Fibroblast of lung (primary cell): ENCODE measurements at regions not wholly inside any gene's neighbourhood (a gene's known extent, or its start where the extent isn't known, plus 50 kb on each side); places are given as distances from the start of the nearest gene placed in this dataset.

ENCODE experiments used
- DNase-seq, 2 donors: peaks; one replicate each; pipeline versions ENCODE4 v3.0.0 to v3.0.0-alpha.2; 2010; ENCODE audit warnings: low read depth in 2 of 2
- H2AFZ ChIP-seq: 2 replicates; pipeline ENCODE4 v1.5.1; 2012; ENCODE audit warnings: low read length, control low read depth, inconsistent platforms
- H3K27ac ChIP-seq: 2 replicates; pipeline ENCODE4 v1.5.1; 2011; ENCODE audit warnings: low read length, control low read depth; ENCODE audit not compliant: insufficient read depth
- H3K27me3 ChIP-seq: 2 replicates; pipeline ENCODE4 v1.5.1; 2011; ENCODE audit warnings: mild to moderate bottlenecking, low read length; ENCODE audit not compliant: control insufficient read depth, insufficient read depth
- H3K36me3 ChIP-seq: 2 replicates; pipeline ENCODE4 v1.5.1; 2011; ENCODE audit warnings: low read length; ENCODE audit not compliant: control insufficient read depth, insufficient read depth
- H3K4me1 ChIP-seq: 2 replicates; pipeline ENCODE4 v1.5.1; 2011; ENCODE audit warnings: low read length; ENCODE audit not compliant: control insufficient read depth, insufficient read depth; ENCODE audit errors: extremely low read depth
- H3K4me2 ChIP-seq: 2 replicates; pipeline ENCODE4 v1.5.1; 2011; ENCODE audit warnings: low read length, control low read depth; ENCODE audit not compliant: insufficient read depth; ENCODE audit errors: extremely low read depth
- H3K4me3 ChIP-seq, 4 experiments: fragments of 200-600 bp in 1 of 4; sonication (generic) in 1 of 4; replicated peaks in 1 of 4; 2 replicates each; pipeline ENCODE4 v1.5.1; 2011 to 2016; ENCODE audit warnings: low read length in 4 of 4, low read depth in 3 of 4, mild to moderate bottlenecking in 3 of 4, control low read depth in 2 of 4, inconsistent platforms in 1 of 4, mixed read lengths in 1 of 4; ENCODE audit not compliant: insufficient read depth in 1 of 4; ENCODE audit errors: control extremely low read depth in 1 of 4
- H3K79me2 ChIP-seq: 2 replicates; pipeline ENCODE4 v1.5.1; 2012; ENCODE audit warnings: mild to moderate bottlenecking, low read length, inconsistent platforms; ENCODE audit not compliant: control insufficient read depth, insufficient read depth
- H3K9ac ChIP-seq: 2 replicates; pipeline ENCODE4 v1.5.1; 2011; ENCODE audit warnings: mild to moderate bottlenecking, low read length, control low read depth; ENCODE audit not compliant: insufficient read depth
- H3K9me3 ChIP-seq: 2 replicates; pipeline ENCODE4 v1.5.1; 2012; ENCODE audit warnings: low read depth, low read length; ENCODE audit not compliant: control insufficient read depth, insufficient read depth
- H4K20me1 ChIP-seq: 2 replicates; pipeline ENCODE4 v1.5.1; 2011; ENCODE audit warnings: low read length; ENCODE audit not compliant: control insufficient read depth, insufficient read depth; ENCODE audit errors: extremely low read depth
- EZH2 ChIP-seq: IDR thresholded peaks from 2 replicates; pipeline ENCODE4 v1.5.1; 2012; ENCODE audit warnings: low read length, control low read depth, mild to moderate bottlenecking; ENCODE audit errors: missing control alignments
- TF ChIP-seq, protein P1 (sequence below), 2 donors: IDR thresholded peaks in 1 of 2; conservative IDR thresholded peaks in 1 of 2; 1 replicate in 1 of 2; 2 replicates in 1 of 2; pipeline ENCODE4 v1.5.1; 2011 to 2012; ENCODE audit warnings: low read length in 2 of 2, control low read depth in 1 of 2, inconsistent platforms in 1 of 2, low read depth in 1 of 2, mild to moderate bottlenecking in 1 of 2

DNA sequence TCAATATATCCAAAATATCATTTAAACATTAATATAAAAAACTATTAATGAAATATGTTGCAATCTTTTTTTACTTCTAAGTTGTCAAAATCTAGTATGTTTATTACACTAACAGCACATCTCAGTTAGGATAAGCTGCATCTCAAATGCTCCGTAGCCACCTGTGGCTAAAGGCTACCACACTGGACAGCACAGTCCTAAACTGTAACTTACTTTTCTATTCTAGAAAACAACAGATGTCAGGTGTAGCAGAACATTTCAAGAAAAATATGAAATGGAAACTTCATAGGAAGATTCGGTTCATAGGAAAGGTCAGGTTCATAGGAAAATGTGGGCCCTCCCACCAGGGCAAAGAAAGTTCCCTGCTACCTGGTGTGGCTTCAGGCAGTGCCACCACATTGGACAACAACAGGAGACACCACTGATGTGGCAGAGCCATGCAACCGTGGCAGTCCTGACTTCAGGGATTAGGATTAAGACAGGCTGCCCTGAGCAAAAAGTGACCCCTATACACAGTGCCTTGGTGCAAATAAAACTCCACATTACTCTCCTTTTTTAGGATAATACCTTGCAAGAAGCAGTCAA is 197.8 kb upstream of the NR4A3 start:
- Histone ChIP-seq H3K9ac (no peak overlapping the region), H3K4me2 (no peak overlapping the region), H3K9me3 (no peaks in the 10 kb centered on the region), H2AFZ (no peak overlapping the region), H3K27ac (no peak overlapping the region), H3K4me1 (no peaks in the 10 kb centered on the region), H3K36me3 (no peaks in the 10 kb centered on the region), H4K20me1 (no peaks in the 10 kb centered on the region), H3K79me2 (no peaks in the 10 kb centered on the region), H3K4me3 (no peak overlapping the region), H3K27me3 (peaks cover 3% of the 10 kb centered on the region)
- TF ChIP-seq, protein P1, sequence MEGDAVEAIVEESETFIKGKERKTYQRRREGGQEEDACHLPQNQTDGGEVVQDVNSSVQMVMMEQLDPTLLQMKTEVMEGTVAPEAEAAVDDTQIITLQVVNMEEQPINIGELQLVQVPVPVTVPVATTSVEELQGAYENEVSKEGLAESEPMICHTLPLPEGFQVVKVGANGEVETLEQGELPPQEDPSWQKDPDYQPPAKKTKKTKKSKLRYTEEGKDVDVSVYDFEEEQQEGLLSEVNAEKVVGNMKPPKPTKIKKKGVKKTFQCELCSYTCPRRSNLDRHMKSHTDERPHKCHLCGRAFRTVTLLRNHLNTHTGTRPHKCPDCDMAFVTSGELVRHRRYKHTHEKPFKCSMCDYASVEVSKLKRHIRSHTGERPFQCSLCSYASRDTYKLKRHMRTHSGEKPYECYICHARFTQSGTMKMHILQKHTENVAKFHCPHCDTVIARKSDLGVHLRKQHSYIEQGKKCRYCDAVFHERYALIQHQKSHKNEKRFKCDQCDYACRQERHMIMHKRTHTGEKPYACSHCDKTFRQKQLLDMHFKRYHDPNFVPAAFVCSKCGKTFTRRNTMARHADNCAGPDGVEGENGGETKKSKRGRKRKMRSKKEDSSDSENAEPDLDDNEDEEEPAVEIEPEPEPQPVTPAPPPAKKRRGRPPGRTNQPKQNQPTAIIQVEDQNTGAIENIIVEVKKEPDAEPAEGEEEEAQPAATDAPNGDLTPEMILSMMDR (conservative IDR thresholded peaks at IDR 0.05 in 1 of 2, IDR thresholded peaks at IDR 0.05 in 1 of 2; ENCODE audit: low read depth in 1 of 2, low read length in 2 of 2), result no peak
- TF ChIP-seq EZH2, result no peak
- no peak for DNase-seq

DNA sequence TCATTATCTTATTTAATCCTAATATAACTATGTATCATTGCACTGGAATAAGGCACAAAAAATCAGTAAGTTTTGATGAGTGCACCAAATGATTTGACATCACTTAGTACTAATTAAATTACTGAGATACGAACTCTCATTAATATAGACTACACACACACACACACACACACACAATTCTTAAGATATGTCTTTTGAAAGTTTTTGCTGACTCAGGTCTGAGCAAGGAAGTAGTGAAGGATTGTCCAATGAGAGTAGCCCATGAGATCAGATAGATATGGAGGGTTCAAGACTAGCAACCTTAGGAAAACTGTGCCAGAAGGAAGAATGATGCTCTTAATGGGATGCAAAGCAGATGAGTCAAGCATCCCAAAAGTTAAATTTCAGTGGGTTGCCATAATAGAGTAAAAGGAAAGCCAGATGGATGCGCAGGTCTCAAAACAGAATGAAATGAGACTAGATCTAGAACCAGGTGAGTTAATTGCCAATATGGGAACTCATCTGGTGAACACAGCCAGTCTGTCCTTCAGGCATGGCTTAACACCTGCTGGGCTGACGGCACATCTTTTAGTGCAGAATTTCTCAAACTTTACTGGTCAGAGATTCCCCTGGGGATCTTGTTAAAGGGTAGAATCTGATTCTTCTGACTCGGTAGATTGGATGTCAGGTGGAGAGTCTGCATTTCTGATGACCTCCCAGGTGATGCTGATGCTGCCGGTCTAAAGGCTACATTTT is 197.0 kb upstream of the NR4A3 start:
- H3K27ac ChIP-seq, result no peak overlapping the region
- H3K4me1 ChIP-seq, result no peaks in the 10 kb centered on the region

DNA sequence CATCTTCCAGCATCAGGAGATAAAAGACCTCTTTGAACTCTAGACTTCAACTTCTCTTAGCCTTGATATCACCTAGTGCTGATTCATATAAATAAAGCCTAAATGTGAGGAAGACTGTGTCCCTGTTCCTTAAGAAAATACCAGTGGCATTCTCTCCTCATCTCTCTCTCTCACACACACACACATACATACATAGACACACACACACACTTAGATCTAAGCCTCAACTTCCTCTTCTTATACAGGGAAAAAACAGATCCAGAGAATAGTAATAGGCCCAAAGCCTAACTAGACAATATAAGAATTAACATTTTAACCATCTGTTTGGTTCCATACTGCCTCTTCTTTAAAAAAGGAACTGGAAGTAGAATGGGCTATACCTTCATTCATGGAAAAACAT is 195.3 kb upstream of the NR4A3 start:
- H3K4me2 ChIP-seq, result no peak overlapping the region
- no peak overlapping the region for H3K4me3 ChIP-seq
- H3K9ac ChIP-seq, result no peak overlapping the region
- H4K20me1 ChIP-seq, result no peaks in the 10 kb centered on the region
- no peaks in the 10 kb centered on the region for H3K36me3 ChIP-seq
- H3K27me3 ChIP-seq, result peaks cover 3% of the 10 kb centered on the region
- H3K4me1 ChIP-seq, result no peaks in the 10 kb centered on the region
- no peak for DNase-seq
- no peak overlapping the region for H2AFZ ChIP-seq
- no peak overlapping the region for H3K27ac ChIP-seq
- no peaks in the 10 kb centered on the region for H3K79me2 ChIP-seq
- TF ChIP-seq, protein P1 (conservative IDR thresholded peaks at IDR 0.05 in 1 of 2, IDR thresholded peaks at IDR 0.05 in 1 of 2; ENCODE audit: low read depth in 1 of 2, low read length in 2 of 2), result no peak
- TF ChIP-seq EZH2, result no peak
- H3K9me3 ChIP-seq, result no peaks in the 10 kb centered on the region

More for the DNA sequence above, 197.0 kb upstream of the NR4A3 start:
- no peak overlapping the region for H3K4me3 ChIP-seq
- no peak overlapping the region for H3K4me2 ChIP-seq
- H3K9ac ChIP-seq, result no peak overlapping the region
- no peaks in the 10 kb centered on the region for H3K36me3 ChIP-seq
- H3K9me3 ChIP-seq, result no peaks in the 10 kb centered on the region
- H4K20me1 ChIP-seq, result no peaks in the 10 kb centered on the region
- no peak overlapping the region for H2AFZ ChIP-seq
- DNase-seq, result no peak
- TF ChIP-seq, protein P1 (conservative IDR thresholded peaks at IDR 0.05 in 1 of 2, IDR thresholded peaks at IDR 0.05 in 1 of 2; ENCODE audit: low read depth in 1 of 2, low read length in 2 of 2), result no peak
- TF ChIP-seq EZH2, result no peak
- H3K27me3 ChIP-seq, result peaks cover 3% of the 10 kb centered on the region
- H3K79me2 ChIP-seq, result no peaks in the 10 kb centered on the region
